ENCODE measurements at regions not wholly inside any gene's neighbourhood (a gene's known extent, or its start where the extent isn't known, plus 50 kb on each side); places are given as distances from the start of the nearest gene placed in this dataset.

DNA sequence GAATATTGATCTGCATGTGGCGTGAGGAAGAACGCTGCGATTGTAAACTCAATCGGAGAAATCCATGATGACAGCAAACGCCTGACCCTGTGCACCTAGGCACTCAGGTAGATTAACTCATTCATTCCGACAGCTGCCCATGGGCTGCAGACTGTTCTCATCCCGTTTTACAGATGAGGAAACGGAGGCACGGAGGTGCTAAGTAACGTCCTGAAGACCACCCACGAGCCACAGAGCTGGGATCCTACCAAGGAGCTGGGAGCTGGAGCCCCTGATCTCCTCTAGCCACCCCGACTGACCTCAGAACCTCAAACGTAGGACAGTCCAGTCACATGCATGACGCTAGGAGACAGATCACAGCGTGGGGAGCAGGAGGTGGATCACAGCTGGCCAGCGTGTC lies 1092.7 kb downstream of the BRD1 start:
- H3K36me3 ChIP-seq (ENCODE audit: control insufficient read depth, insufficient read depth, low read length) = no peaks in the 10 kb centered on the region
- POLR2A ChIA-PET = no interaction called here
- CTCF ChIA-PET = no interaction called here
- no peak for DNase-seq (ENCODE audit: low read depth)
- TF ChIP-seq CTCF (IDR thresholded peaks at IDR 0.05; ENCODE audit: insufficient read depth, low read depth, low read length) = no peak
- no peak overlapping the region for H3K4me3 ChIP-seq (ENCODE audit: low read depth, low read length)
- no peaks in the 10 kb centered on the region for H3K27me3 ChIP-seq (ENCODE audit: control insufficient read depth, insufficient read depth, low read length)

- Histone ChIP-seq H3K4me3 (ENCODE audit: low read depth, low read length) (no peak overlapping the region), H3K36me3 (ENCODE audit: control insufficient read depth, insufficient read depth, low read length) (no peaks in the 10 kb centered on the region), H3K27me3 (ENCODE audit: control insufficient read depth, insufficient read depth, low read length) (no peaks in the 10 kb centered on the region)
- no peak for TF ChIP-seq CTCF (IDR thresholded peaks at IDR 0.05; ENCODE audit: insufficient read depth, low read depth, low read length)
- no peak for DNase-seq (ENCODE audit: low read depth)
- CTCF ChIA-PET = no interaction called here
- POLR2A ChIA-PET = no interaction called here
These were observed 1093.3 kb downstream of the BRD1 start for GRCh38 chr22:48734359-48734758.

GRCh38 chr22:48729499-48730171 lies 1098.0 kb downstream of the BRD1 start:
- CTCF ChIA-PET = interaction anchor here (1.6 kb wide), 1 partner anchor 10 kb away, joined by 3 read pairs; no protein-coding TSS in a partner anchor
- POLR2A ChIA-PET = no interaction called here

DNA sequence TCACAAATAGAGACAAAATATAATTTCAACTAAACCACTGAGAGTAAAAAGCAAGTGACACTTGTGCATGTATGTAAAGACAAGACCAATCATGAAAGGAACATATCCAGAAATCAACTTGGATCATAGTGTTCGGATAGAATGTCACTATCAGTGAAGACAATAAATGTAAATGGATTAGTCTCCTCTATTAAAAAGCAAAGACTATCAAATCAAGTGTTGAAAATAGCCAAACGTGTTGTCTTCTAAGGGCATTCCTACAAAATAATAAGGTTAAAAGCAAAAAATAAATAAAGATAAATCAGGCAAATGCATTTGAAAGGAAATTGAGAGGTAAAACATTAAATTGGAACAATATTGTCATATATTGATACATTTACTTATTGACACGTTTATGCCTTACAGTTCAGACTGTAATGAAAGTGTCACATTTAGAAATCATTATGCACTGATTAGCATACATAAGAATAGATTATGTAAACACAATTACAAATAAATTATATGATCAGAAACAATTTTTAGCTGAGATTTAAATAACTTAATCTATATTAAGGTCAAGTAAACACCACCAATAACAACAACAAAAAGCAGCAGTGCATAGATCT lies 1100.1 kb downstream of the BRD1 start:
- H3K4me3 ChIP-seq (ENCODE audit: low read depth, low read length) = no peak overlapping the region
- CTCF ChIA-PET = no interaction called here
- TF ChIP-seq CTCF (IDR thresholded peaks at IDR 0.05; ENCODE audit: insufficient read depth, low read depth, low read length) = no peak
- DNase-seq (ENCODE audit: low read depth) = no peak
- H3K36me3 ChIP-seq (ENCODE audit: control insufficient read depth, insufficient read depth, low read length) = no peaks in the 10 kb centered on the region
- no peaks in the 10 kb centered on the region for H3K27me3 ChIP-seq (ENCODE audit: control insufficient read depth, insufficient read depth, low read length)
- POLR2A ChIA-PET = no interaction called here

More at GRCh38 chr22:48729499-48730171, 1098.0 kb downstream of the BRD1 start:
- Histone ChIP-seq H3K36me3 (ENCODE audit: control insufficient read depth, insufficient read depth, low read length) (no peaks in the 10 kb centered on the region), H3K4me3 (ENCODE audit: low read depth, low read length) (no peak overlapping the region), H3K27me3 (ENCODE audit: control insufficient read depth, insufficient read depth, low read length) (no peaks in the 10 kb centered on the region)
- DNase-seq (ENCODE audit: low read depth) = no peak
- TF ChIP-seq CTCF (IDR thresholded peaks at IDR 0.05; ENCODE audit: insufficient read depth, low read depth, low read length) = no peak

DNA sequence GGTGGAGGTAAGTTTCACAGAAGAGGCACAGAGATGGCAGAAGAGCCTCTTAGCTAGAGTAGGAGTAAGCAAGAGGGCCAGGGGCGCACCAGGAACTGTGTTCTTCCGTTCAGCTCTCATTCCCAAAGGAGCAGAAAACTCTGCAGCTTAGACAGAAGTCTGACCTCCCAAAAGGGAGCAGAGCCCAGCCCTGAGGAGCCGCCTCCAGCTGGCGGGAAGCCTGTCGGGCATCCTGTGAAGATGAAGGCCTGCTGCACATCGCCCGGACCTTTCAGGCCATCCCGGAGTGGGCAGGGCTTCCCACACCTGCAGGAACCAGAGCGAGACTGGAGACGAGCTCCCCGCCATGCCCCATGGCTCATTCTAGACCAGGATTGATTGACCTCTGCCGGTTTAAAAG lies 1102.8 kb downstream of the BRD1 start:
- no peak overlapping the region for H3K4me3 ChIP-seq (ENCODE audit: low read depth, low read length)
- H3K36me3 ChIP-seq (ENCODE audit: control insufficient read depth, insufficient read depth, low read length) = no peaks in the 10 kb centered on the region
- H3K27me3 ChIP-seq (ENCODE audit: control insufficient read depth, insufficient read depth, low read length) = no peaks in the 10 kb centered on the region
- POLR2A ChIA-PET = no interaction called here
- CTCF ChIA-PET = no interaction called here
- TF ChIP-seq CTCF (IDR thresholded peaks at IDR 0.05; ENCODE audit: insufficient read depth, low read depth, low read length) = no peak
- no peak for DNase-seq (ENCODE audit: low read depth)

Data from BJ (cell line).